Left lung (tissue), 4 donors: ENCODE measurements at regions not wholly inside any gene's neighbourhood (a gene's known extent, or its start where the extent isn't known, plus 50 kb on each side); places are given as distances from the start of the nearest gene placed in this dataset.
"Not testable (repeated sequence)": the region's sequence is repeated elsewhere in the genome, so short reads cannot be mapped to it uniquely, and the experiment has no call there.

Experiments
- ATAC-seq: fragments of 200-7000 bp; cut with Tn5 transposase; one replicate; pipeline ENCODE4 v1.9.1; 2020; ENCODE audit warnings: moderate library complexity
- DNase-seq, 4 donors: peaks; one replicate each; pipeline ENCODE4 v3.0.0-alpha.2; 2013 to 2020
- H3K27ac ChIP-seq, 2 donors: fragments of 200-600 bp; sonication (generic) in 1 of 2; one replicate each; pipeline versions ENCODE4 v1.5.0 to v1.8.0; 2020 to 2021
- H3K27me3 ChIP-seq, 2 donors: fragments of 200-600 bp; sonication (generic) in 1 of 2; one replicate each; pipeline versions ENCODE4 v1.5.0 to v1.8.0; 2020 to 2021
- H3K36me3 ChIP-seq, 2 donors: fragments of 200-600 bp; sonication (generic) in 1 of 2; one replicate each; pipeline versions ENCODE4 v1.5.0 to v1.8.0; 2020 to 2021
- H3K4me1 ChIP-seq, 2 donors: fragments of 200-600 bp; one replicate each; pipeline ENCODE4 v1.8.0; 2021
- H3K4me3 ChIP-seq, 2 donors: fragments of 200-600 bp; sonication (generic) in 1 of 2; one replicate each; pipeline versions ENCODE4 v1.5.0 to v1.8.0; 2020 to 2021; ENCODE audit warnings: mild to moderate bottlenecking in 1 of 2
- H3K9me3 ChIP-seq, 2 donors: fragments of 200-600 bp; sonication (generic) in 1 of 2; one replicate each; pipeline versions ENCODE4 v1.5.0 to v1.8.0; 2020 to 2021
- CTCF ChIP-seq, 2 donors: fragments of 200-600 bp; sonication (generic) in 1 of 2; IDR thresholded peaks; one replicate each; pipeline versions ENCODE4 v1.5.0 to v1.8.0; 2021; ENCODE audit warnings: antibody characterized with exemption in 2 of 2
- intact Hi-C, 2 donors: fragments of 100-400 bp; cut with DNase I; formaldehyde crosslinking; loops; one replicate each; pipeline versions ENCODE4 v1.11.2 to v1.14.2; 2022
- donor health status: DM: no; HTN: yes; CAD: no.
- donor health status: DM: no; HTN: no; CAD: no.

- H3K4me1 ChIP-seq = no peaks in the 10 kb centered on the region
- DNase-seq (no peak), ATAC-seq (no peak)
- no peak overlapping the region for H3K27ac ChIP-seq
- H3K36me3 ChIP-seq = no peaks in the 10 kb centered on the region
- peaks cover 0 to 11% of the 10 kb centered on the region in 2 donors for H3K9me3 ChIP-seq
- no peaks in the 10 kb centered on the region for H3K27me3 ChIP-seq
- H3K4me3 ChIP-seq = no peak overlapping the region
- TF ChIP-seq CTCF (IDR thresholded peaks at IDR 0.05) = no peak
- intact Hi-C loops = no loop called here
Observed at GRCh38 chr6:167557675-167558074, 232.8 kb downstream of the TTLL2 start.

GRCh38 chr6:167558246-167559177 is 233.6 kb downstream of the TTLL2 start:
- H3K4me1 ChIP-seq = no peaks in the 10 kb centered on the region
- intact Hi-C loops = no loop called here
- no peaks in the 10 kb centered on the region for H3K36me3 ChIP-seq
- no peak overlapping the region for H3K27ac ChIP-seq
- H3K27me3 ChIP-seq = no peaks in the 10 kb centered on the region
- no peak for TF ChIP-seq CTCF (IDR thresholded peaks at IDR 0.05)
- peaks cover 0 to 11% of the 10 kb centered on the region in 2 donors for H3K9me3 ChIP-seq
- peak; percentile 42 for ATAC-seq
- no peak for DNase-seq
- no peak overlapping the region for H3K4me3 ChIP-seq

GRCh38 chr6:167559675-167560479 is 235.0 kb downstream of the TTLL2 start:
- ATAC-seq (no peak), DNase-seq (no peak)
- Histone ChIP-seq H3K36me3 (no peaks in the 10 kb centered on the region), H3K27me3 (no peaks in the 10 kb centered on the region), H3K9me3 (peaks cover 0 to 9% of the 10 kb centered on the region in 2 donors), H3K4me3 (no peak overlapping the region), H3K27ac (no peak overlapping the region), H3K4me1 (no peaks in the 10 kb centered on the region)
- no peak for TF ChIP-seq CTCF (IDR thresholded peaks at IDR 0.05)
- intact Hi-C loops = no loop called here

- Histone ChIP-seq H3K36me3 (no peaks in the 10 kb centered on the region), H3K4me1 (peaks cover 0 to 9% of the 10 kb centered on the region in 2 donors), H3K4me3 (no peak overlapping the region), H3K27ac (no peak overlapping the region), H3K27me3 (no peaks in the 10 kb centered on the region), H3K9me3 (peaks cover 0 to 3% of the 10 kb centered on the region in 2 donors)
- ATAC-seq (no peak), DNase-seq (no peak)
- no peak for TF ChIP-seq CTCF (IDR thresholded peaks at IDR 0.05)
- intact Hi-C loops = no loop called here
Observed at GRCh38 chr6:167560673-167561569, 236.0 kb downstream of the TTLL2 start.

- H3K4me1 ChIP-seq, ATAC-seq, H3K4me3 ChIP-seq, intact Hi-C loops, H3K27ac ChIP-seq, DNase-seq, H3K36me3 ChIP-seq, H3K27me3 ChIP-seq, H3K9me3 ChIP-seq: not testable (repeated sequence)
Observed at GRCh38 chr6:167562862-167563261, 238.0 kb downstream of the TTLL2 start.
